MM.1S (cell line): ENCODE measurements at regions not wholly inside any gene's neighbourhood (a gene's known extent, or its start where the extent isn't known, plus 50 kb on each side); places are given as distances from the start of the nearest gene placed in this dataset.

Source experiments
- CTCF ChIP-seq: fragments of 300-600 bp; sonication (generic); IDR thresholded peaks from 2 replicates; pipeline ENCODE4 v1.5.1; 2016; ENCODE audit warnings: antibody characterized with exemption, low read length, mixed read lengths
- EZH2phosphoT487 ChIP-seq: fragments of 300-600 bp; sonication (generic); IDR thresholded peaks from 2 replicates; pipeline ENCODE4 v1.6.1; 2018; ENCODE audit warnings: antibody characterized with exemption, low read length

DNA sequence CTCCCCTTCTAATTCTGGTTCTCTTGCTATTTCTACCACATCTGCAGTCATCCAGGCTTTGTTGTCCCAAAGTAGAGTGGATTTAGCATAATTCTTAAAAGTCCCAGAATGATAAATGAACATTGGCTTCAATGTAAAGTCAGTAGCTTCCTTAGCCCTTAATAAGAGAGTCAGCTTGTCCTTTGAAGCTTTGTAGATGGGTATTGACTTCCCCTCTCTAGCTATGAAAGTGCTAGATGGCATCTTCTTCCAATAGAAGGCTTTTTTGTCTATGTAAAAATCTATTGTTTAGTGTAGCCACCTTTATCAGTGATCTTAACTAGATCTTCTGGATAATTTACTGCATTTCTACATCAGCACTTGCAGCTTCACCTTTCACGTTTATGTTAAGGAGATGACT, 181.4 kb upstream of the B3GALT2 start:
- TF ChIP-seq CTCF (no peak), EZH2phosphoT487 (no peak)
